A549 (cell line): ENCODE measurements at regions not wholly inside any gene's neighbourhood (a gene's known extent, or its start where the extent isn't known, plus 50 kb on each side); places are given as distances from the start of the nearest gene placed in this dataset.
"Not testable (repeated sequence)": the region's sequence is repeated elsewhere in the genome, so short reads cannot be mapped to it uniquely, and the experiment has no call there.

Source experiments
- ATAC-seq, 2 experiments: fragments of 200-7000 bp in 1 of 2; fragments of >200 bp in 1 of 2; cut with Nextera tagmentation in 1 of 2; cut with Tn5 transposase in 1 of 2; 3 replicates each; pipeline versions ENCODE4 v1.8.0 to v1.9.1; 2018 to 2020; ENCODE audit warnings: mild to moderate bottlenecking in 1 of 2, moderate library complexity in 1 of 2
- CTCF ChIA-PET: fragments of 300-600 bp; sonication (Branson Sonifier 250); formaldehyde crosslinking; extraction: SDS; loops from one replicate; lab custom pipeline; 2021; ENCODE audit warnings: antibody characterized with exemption, inconsistent platforms; lab: Yijun Ruan, JAX
- POLR2A ChIA-PET: fragments of 350-600 bp; formaldehyde crosslinking; extraction: SDS; loops from one replicate; lab custom pipeline; 2021; ENCODE audit warnings: antibody characterized with exemption, inconsistent platforms; lab: Yijun Ruan, JAX
- DNase-seq, 2 experiments: peaks; one replicate each; pipeline versions ENCODE4 v3.0.0 to v3.0.0-alpha.2; 2011 to 2016; ENCODE audit warnings: low read depth in 1 of 2, low spot score in 1 of 2
- FAIRE-seq: peaks from 2 replicates; lab custom pipeline; 2011; peaks lifted over from hg19 to GRCh38; lab: Jason Lieb, UNC
- H3K27ac ChIP-seq, 2 experiments: fragments of >200 bp; sonication (Bioruptor Twin); formaldehyde crosslinking; 3 replicates each; pipeline ENCODE4 v1.5.1; 2016 to 2017
- H3K4me1 ChIP-seq: fragments of >200 bp; sonication (Bioruptor Twin); formaldehyde crosslinking; 3 replicates; pipeline ENCODE4 v1.6.1; 2016
- H3K4me2 ChIP-seq: fragments of >200 bp; sonication (Bioruptor Twin); formaldehyde crosslinking; 3 replicates; pipeline ENCODE4 v1.6.1; 2016
- H3K4me3 ChIP-seq: fragments of >200 bp; sonication (Bioruptor Twin); formaldehyde crosslinking; 3 replicates; pipeline ENCODE4 v1.5.1; 2016
- H3K9me3 ChIP-seq: fragments of >200 bp; sonication (Bioruptor Twin); formaldehyde crosslinking; 3 replicates; pipeline ENCODE4 v1.6.1; 2016
- BCL3 ChIP-seq: fragments of >200 bp; sonication (Bioruptor Twin); formaldehyde crosslinking; IDR thresholded peaks from 3 replicates; pipeline ENCODE4 v1.6.1; 2016
- BHLHE40 ChIP-seq: IDR thresholded peaks from 2 replicates; pipeline ENCODE4 v1.6.1; 2012; ENCODE audit warnings: low read depth, low read length, inconsistent platforms
- CBX2 ChIP-seq: fragments of 200-600 bp; sonication (generic); IDR thresholded peaks from 2 replicates; pipeline ENCODE4 v1.6.1; 2016; ENCODE audit warnings: low read depth, mild to moderate bottlenecking, borderline replicate concordance
- CBX8 ChIP-seq: fragments of 200-600 bp; sonication (generic); IDR thresholded peaks from 2 replicates; pipeline ENCODE4 v1.6.1; 2016
- CHD2 ChIP-seq: fragments of 150-350 bp; IDR thresholded peaks from 2 replicates; pipeline ENCODE4 v1.6.1; 2014; ENCODE audit warnings: low read length; ENCODE audit not compliant: partially characterized antibody
- EHMT2 ChIP-seq: fragments of 200-600 bp; sonication (generic); IDR thresholded peaks from 2 replicates; pipeline ENCODE4 v1.6.1; 2016; ENCODE audit warnings: antibody characterized with exemption, low read depth, mild to moderate bottlenecking, moderate library complexity
- ELK1 ChIP-seq: fragments of 150-350 bp; IDR thresholded peaks from 2 replicates; pipeline ENCODE4 v1.6.1; 2014; ENCODE audit warnings: low read depth, mild to moderate bottlenecking, low read length
- EP300 ChIP-seq, 2 experiments: fragments of >200 bp; sonication (Bioruptor Twin); formaldehyde crosslinking; IDR thresholded peaks; 2 replicates in 1 of 2; 3 replicates in 1 of 2; pipeline ENCODE4 v1.6.1; 2016 to 2017
- FOSB ChIP-seq: fragments of 250-450 bp; sonication (Bioruptor Pico); IDR thresholded peaks from 2 replicates; pipeline ENCODE4 v1.5.0; 2020; ENCODE audit warnings: mild to moderate bottlenecking, moderate library complexity
- FOSL2 ChIP-seq, 2 experiments: fragments of 450-650 bp in 1 of 2; fragments of >200 bp in 1 of 2; sonication (Bioruptor Twin) in 1 of 2; formaldehyde crosslinking; IDR thresholded peaks; 2 replicates each; pipeline versions ENCODE4 v1.5.0 to v1.6.1; 2016 to 2020; ENCODE audit warnings: mild to moderate bottlenecking in 1 of 2, moderate library complexity in 1 of 2
- GATA3 ChIP-seq: IDR thresholded peaks from 2 replicates; pipeline ENCODE4 v1.6.1; 2012; ENCODE audit warnings: borderline replicate concordance
- HDAC2 ChIP-seq: fragments of 200-600 bp; sonication (generic); IDR thresholded peaks from 2 replicates; pipeline ENCODE4 v1.6.1; 2016
- HES2 ChIP-seq: fragments of >200 bp; sonication (Bioruptor Twin); formaldehyde crosslinking; IDR thresholded peaks from 2 replicates; pipeline ENCODE4 v1.6.1; 2016
- HOXA7 ChIP-seq: fragments of 250-450 bp; sonication (Bioruptor Pico); IDR thresholded peaks from 2 replicates; pipeline ENCODE4 v1.5.0; 2020; ENCODE audit warnings: mild to moderate bottlenecking, moderate library complexity
- HOXB5 ChIP-seq: fragments of 250-450 bp; sonication (Bioruptor Pico); IDR thresholded peaks from 2 replicates; pipeline ENCODE4 v1.5.0; 2020; ENCODE audit warnings: mild to moderate bottlenecking, moderate library complexity
- JUN ChIP-seq, 2 experiments: fragments of >200 bp; sonication (Bioruptor Twin); formaldehyde crosslinking; IDR thresholded peaks; 2 replicates in 1 of 2; 3 replicates in 1 of 2; pipeline ENCODE4 v1.6.1; 2016 to 2017
- JUNB ChIP-seq: fragments of >200 bp; sonication (Bioruptor Twin); formaldehyde crosslinking; IDR thresholded peaks from 2 replicates; pipeline ENCODE4 v1.6.1; 2016
- KDM5A ChIP-seq: fragments of 200-600 bp; sonication (generic); IDR thresholded peaks from 2 replicates; pipeline ENCODE4 v1.6.1; 2016; ENCODE audit warnings: antibody characterized with exemption, mild to moderate bottlenecking
- MAX ChIP-seq: IDR thresholded peaks from 2 replicates; pipeline ENCODE4 v1.6.1; 2012
- MAZ ChIP-seq: fragments of 150-350 bp; IDR thresholded peaks from 2 replicates; pipeline ENCODE4 v1.6.1; 2014; ENCODE audit warnings: antibody characterized with exemption, low read depth, low read length, borderline replicate concordance
- MYC ChIP-seq: IDR thresholded peaks from 2 replicates; pipeline ENCODE4 v1.6.1; 2012; ENCODE audit warnings: mild to moderate bottlenecking, inconsistent platforms, low read length, improper control_type of control experiment, borderline replicate concordance
- NFE2L2 ChIP-seq: fragments of 150-350 bp; conservative IDR thresholded peaks from 2 replicates; pipeline ENCODE4 v1.6.1; 2014; ENCODE audit warnings: low read length
- NPAS2 ChIP-seq: fragments of 250-450 bp; sonication (Bioruptor Pico); IDR thresholded peaks from 2 replicates; pipeline ENCODE4 v1.8.0; 2022; ENCODE audit warnings: mild to moderate bottlenecking, moderate library complexity, borderline replicate concordance
- NR3C1 ChIP-seq: fragments of >200 bp; sonication (Bioruptor Twin); formaldehyde crosslinking; IDR thresholded peaks from 3 replicates; pipeline ENCODE4 v1.6.1; 2017
- RARB ChIP-seq: fragments of 250-450 bp; sonication (Bioruptor Pico); IDR thresholded peaks from 2 replicates; pipeline ENCODE4 v1.8.0; 2021; ENCODE audit warnings: mild to moderate bottlenecking, moderate library complexity
- RNF2 ChIP-seq: fragments of 200-600 bp; sonication (generic); IDR thresholded peaks from 2 replicates; pipeline ENCODE4 v1.6.1; 2016; ENCODE audit warnings: low read depth, mild to moderate bottlenecking, antibody characterized with exemption, moderate library complexity, borderline replicate concordance
- TP53 ChIP-seq: fragments of 250-450 bp; sonication (Bioruptor Pico); IDR thresholded peaks from 2 replicates; pipeline ENCODE4 v1.5.0; 2021; ENCODE audit warnings: mild to moderate bottlenecking, moderate library complexity
- ZNF302 ChIP-seq: fragments of 250-450 bp; sonication (Bioruptor Pico); IDR thresholded peaks from 2 replicates; pipeline ENCODE4 v1.9.0; 2021; ENCODE audit warnings: inconsistent platforms, mild to moderate bottlenecking, moderate library complexity
- ZSCAN20 ChIP-seq: fragments of 250-450 bp; sonication (Bioruptor Pico); IDR thresholded peaks from 2 replicates; pipeline ENCODE4 v1.8.0; 2022; ENCODE audit warnings: mild to moderate bottlenecking, moderate library complexity
- WGBS: methylation state at CpG from one replicate; pipeline ENCODE4 v1.1.6; 2017; ENCODE audit errors: missing lambda C conversion rate; 5-methylcytosine and 5-hydroxymethylcytosine counted together

- ChIA-PET CTCF (no interaction called here), POLR2A (no interaction called here)
- H3K9me3 ChIP-seq: no peaks in the 10 kb centered on the region; the same call in 2 of the 3 replicates
- DNase-seq: peak in 1 of 2 experiments; percentile 5
- H3K4me1 ChIP-seq: no peaks in the 10 kb centered on the region
- H3K27ac ChIP-seq: no peak overlapping the region
- no peak for FAIRE-seq
- H3K4me3 ChIP-seq: no peak overlapping the region
- TF ChIP-seq FOSL2 (IDR thresholded peaks at IDR 0.05) (no peak), FOSL2 (CRISPR knock-in tag; IDR thresholded peaks at IDR 0.05) (no peak), JUN (IDR thresholded peaks at IDR 0.05) (no peak), HOXA7 (CRISPR knock-in tag) (no peak), EHMT2 (no peak), CBX2 (no peak), MYC (no peak), NFE2L2 (no peak), BCL3 (no peak), JUNB (no peak), ZSCAN20 (CRISPR knock-in tag) (no peak), GATA3 (no peak), TP53 (CRISPR knock-in tag) (no peak)
- H3K4me2 ChIP-seq: no peak overlapping the region
- no peak for ATAC-seq
- WGBS: 43% methylated on average over 2 of the region's 2 CpGs
Observed at GRCh38 chr7:89695241-89695640, 459.0 kb upstream of the STEAP1 start.

- Histone ChIP-seq H3K4me2 (no peak overlapping the region), H3K27ac (no peak overlapping the region), H3K4me3 (no peak overlapping the region), H3K9me3 (no peaks in the 10 kb centered on the region), H3K4me1 (no peaks in the 10 kb centered on the region)
- ChIA-PET CTCF (no interaction called here), POLR2A (no interaction called here)
- ATAC-seq: no peak
- WGBS: 3% methylated on average over 2 of the region's 2 CpGs
- TF ChIP-seq CBX2 (no peak), EP300 (IDR thresholded peaks at IDR 0.05) (no peak), GATA3 (no peak), RNF2 (no peak), HOXB5 (CRISPR knock-in tag) (no peak), RARB (CRISPR knock-in tag) (no peak)
- FAIRE-seq: no peak
- DNase-seq: no peak
Observed at GRCh38 chr7:89714131-89714530, 440.1 kb upstream of the STEAP1 start.

- H3K4me2 ChIP-seq, FAIRE-seq, CTCF ChIA-PET, H3K27ac ChIP-seq, DNase-seq, H3K9me3 ChIP-seq, H3K4me1 ChIP-seq, H3K4me3 ChIP-seq, POLR2A ChIA-PET, ATAC-seq: not testable (repeated sequence)
- 0% methylated on average over 2 of the region's 2 CpGs for WGBS
Observed at GRCh38 chr7:89718941-89719340, 435.3 kb upstream of the STEAP1 start.

GRCh38 chr7:89728481-89728880 is 425.8 kb upstream of the STEAP1 start:
- CTCF ChIA-PET: no interaction called here
- H3K4me3 ChIP-seq: no peak overlapping the region
- DNase-seq (no peak), FAIRE-seq (no peak), ATAC-seq (no peak)
- no peaks in the 10 kb centered on the region for H3K4me1 ChIP-seq
- no peak overlapping the region for H3K27ac ChIP-seq
- POLR2A ChIA-PET: no interaction called here
- H3K4me2 ChIP-seq: no peak overlapping the region
- 7% methylated on average over 5 of the region's 5 CpGs for WGBS
- H3K9me3 ChIP-seq: no peaks in the 10 kb centered on the region
- TF ChIP-seq EP300 (IDR thresholded peaks at IDR 0.05) (no peak), ELK1 (no peak), ZNF302 (CRISPR knock-in tag) (no peak), EHMT2 (no peak), CHD2 (no peak), KDM5A (no peak), HDAC2 (no peak), NFE2L2 (no peak), MAZ (no peak), BHLHE40 (no peak), NR3C1 (no peak), HES2 (no peak), CBX8 (no peak), MYC (no peak), NPAS2 (CRISPR knock-in tag) (no peak), HOXA7 (CRISPR knock-in tag) (no peak), CBX2 (no peak), FOSB (CRISPR knock-in tag) (no peak), MAX (no peak)
